Fibroblast of skin of left biceps (primary cell): ENCODE measurements at regions not wholly inside any gene's neighbourhood (a gene's known extent, or its start where the extent isn't known, plus 50 kb on each side); places are given as distances from the start of the nearest gene placed in this dataset.

Experiments
- DNase-seq, 2 experiments: peaks; one replicate each; pipeline ENCODE4 v3.0.0-alpha.2; 2013; ENCODE audit warnings: low read depth in 2 of 2

GRCh38 chr4:147355847-147356246 lies 125.0 kb upstream of the EDNRA start:
- peak; percentile 89 to 91 for DNase-seq

- DNase-seq, result peak; percentile 79 to 82
Observed at GRCh38 chr4:147360301-147360700, 120.6 kb upstream of the EDNRA start.

GRCh38 chr4:147361726-147362125 lies 119.2 kb upstream of the EDNRA start:
- peak; percentile 49 to 55 for DNase-seq

GRCh38 chr4:147362938-147363337 lies 118.0 kb upstream of the EDNRA start:
- no peak for DNase-seq

GRCh38 chr4:147363514-147363913 lies 117.4 kb upstream of the EDNRA start:
- DNase-seq, result no peak

GRCh38 chr4:147365396-147365795 lies 115.5 kb upstream of the EDNRA start:
- DNase-seq, result no peak

- DNase-seq, result no peak
Observed at GRCh38 chr4:147366164-147366563, 114.7 kb upstream of the EDNRA start.

- DNase-seq, result no peak
Observed at GRCh38 chr4:147367891-147368290, 113.0 kb upstream of the EDNRA start.

GRCh38 chr4:147368948-147369347 lies 111.9 kb upstream of the EDNRA start:
- DNase-seq, result no peak

- DNase-seq, result no peak
Observed at GRCh38 chr4:147370473-147370872, 110.4 kb upstream of the EDNRA start.

- no peak for DNase-seq
Observed at GRCh38 chr4:147370881-147371280, 110.0 kb upstream of the EDNRA start.

GRCh38 chr4:147371661-147372060 lies 109.2 kb upstream of the EDNRA start:
- DNase-seq, result no peak

GRCh38 chr4:147378780-147379179 lies 102.1 kb upstream of the EDNRA start:
- no peak for DNase-seq

- no peak for DNase-seq
Observed at GRCh38 chr4:147381749-147382148, 99.1 kb upstream of the EDNRA start.

- DNase-seq, result no peak
Observed at GRCh38 chr4:147388018-147388417, 92.9 kb upstream of the EDNRA start.

- DNase-seq, result no peak
Observed at GRCh38 chr4:147396105-147396504, 84.8 kb upstream of the EDNRA start.

GRCh38 chr4:147398556-147398955 lies 82.3 kb upstream of the EDNRA start:
- no peak for DNase-seq

- no peak for DNase-seq
Observed at GRCh38 chr4:147400721-147401120, 80.2 kb upstream of the EDNRA start.

- DNase-seq, result no peak
Observed at GRCh38 chr4:147401221-147401620, 79.7 kb upstream of the EDNRA start.

- no peak for DNase-seq
Observed at GRCh38 chr4:147407261-147408045, 73.4 kb upstream of the EDNRA start.

GRCh38 chr4:147408189-147408588 lies 72.7 kb upstream of the EDNRA start:
- no peak for DNase-seq

- DNase-seq, result no peak
Observed at GRCh38 chr4:147409350-147409749, 71.5 kb upstream of the EDNRA start.

- DNase-seq, result no peak
Observed at GRCh38 chr4:147418226-147418625, 62.7 kb upstream of the EDNRA start.

GRCh38 chr4:147421456-147421855 lies 59.4 kb upstream of the EDNRA start:
- no peak for DNase-seq
